ENCODE measurements at regions not wholly inside any gene's neighbourhood (a gene's known extent, or its start where the extent isn't known, plus 50 kb on each side); places are given as distances from the start of the nearest gene placed in this dataset.

DNA sequence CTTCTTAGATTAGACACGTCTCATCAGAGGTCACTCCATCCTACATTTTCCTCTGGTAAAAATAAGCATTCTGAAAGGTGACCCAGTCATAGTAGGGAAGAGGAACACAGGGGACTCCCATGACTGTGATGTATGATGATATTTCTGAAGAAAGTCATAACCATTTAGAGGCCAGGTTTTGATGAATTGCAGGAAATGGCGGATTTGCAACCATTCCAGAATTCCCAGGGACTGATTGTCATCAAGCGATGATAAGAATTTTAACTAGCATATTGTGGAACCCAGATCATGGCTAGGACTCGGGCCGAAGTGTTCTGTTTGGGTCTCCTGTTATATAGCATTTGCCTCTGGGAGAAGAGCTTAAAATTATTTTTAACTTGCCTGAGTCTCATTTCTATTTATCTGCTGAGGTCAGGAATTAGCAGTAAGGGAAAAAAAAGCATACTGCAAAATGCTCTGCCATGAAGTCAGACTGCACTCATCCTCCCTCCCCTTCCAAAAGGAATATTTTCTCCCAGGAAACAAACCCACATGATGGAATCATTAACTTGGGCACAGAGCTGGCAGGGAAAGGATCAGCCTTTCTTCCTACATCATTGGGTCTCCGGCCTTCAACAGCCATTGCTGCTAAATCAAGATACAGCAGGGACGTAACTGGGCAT lies 286.7 kb downstream of the HLX start:
- Histone ChIP-seq H3K36me3 (ENCODE audit: control insufficient read depth in 3 of 3, insufficient read depth in 2 of 3, low read depth in 1 of 3, low read length in 3 of 3) (no peaks in the 10 kb centered on the region), H3K9me3 (ENCODE audit: control insufficient read depth in 2 of 2, insufficient read depth in 1 of 2, low read depth in 1 of 2, low read length in 1 of 2) (no peaks in the 10 kb centered on the region), H3K27me3 (ENCODE audit: control insufficient read depth in 3 of 3, insufficient read depth in 3 of 3, low read length in 3 of 3) (no peaks in the 10 kb centered on the region), H3K4me1 (ENCODE audit: control insufficient read depth in 3 of 3, insufficient read depth in 2 of 3, low read depth in 1 of 3, low read length in 2 of 3) (no peaks in the 10 kb centered on the region), H3K4me3 (ENCODE audit: low read depth in 1 of 3, low read length in 3 of 3) (no peak overlapping the region), H3K27ac (ENCODE audit: low read depth in 1 of 3, low read length in 2 of 3) (no peak overlapping the region)
- DNase-seq (no peak), FAIRE-seq (no peak)
- 67 to 76% (median 68%) methylated on average over 7 of the region's 7 CpGs for WGBS, 3 donors

- 74 to 78% (median 75%) methylated on average over 4 of the region's 4 CpGs for WGBS, 3 donors
- no peak overlapping the region for H3K4me3 ChIP-seq (ENCODE audit: low read depth in 1 of 3, low read length in 3 of 3)
- H3K27me3 ChIP-seq (ENCODE audit: control insufficient read depth in 3 of 3, insufficient read depth in 3 of 3, low read length in 3 of 3): no peaks in the 10 kb centered on the region
- no peaks in the 10 kb centered on the region for H3K36me3 ChIP-seq (ENCODE audit: control insufficient read depth in 3 of 3, insufficient read depth in 2 of 3, low read depth in 1 of 3, low read length in 3 of 3)
- FAIRE-seq (no peak), DNase-seq (no peak)
- H3K9me3 ChIP-seq (ENCODE audit: control insufficient read depth in 2 of 2, insufficient read depth in 1 of 2, low read depth in 1 of 2, low read length in 1 of 2): no peaks in the 10 kb centered on the region
- H3K27ac ChIP-seq (ENCODE audit: low read depth in 1 of 3, low read length in 2 of 3): no peak overlapping the region
- H3K4me1 ChIP-seq (ENCODE audit: control insufficient read depth in 3 of 3, insufficient read depth in 2 of 3, low read depth in 1 of 3, low read length in 2 of 3): no peaks in the 10 kb centered on the region
These were observed 287.5 kb downstream of the HLX start for GRCh38 chr1:221166559-221167318.

- 48 to 58% (median 49%) methylated on average over 2 of the region's 2 CpGs for WGBS, 3 donors
- Histone ChIP-seq H3K27me3 (ENCODE audit: control insufficient read depth in 3 of 3, insufficient read depth in 3 of 3, low read length in 3 of 3) (no peaks in the 10 kb centered on the region), H3K4me3 (ENCODE audit: low read depth in 1 of 3, low read length in 3 of 3) (no peak overlapping the region), H3K36me3 (ENCODE audit: control insufficient read depth in 3 of 3, insufficient read depth in 2 of 3, low read depth in 1 of 3, low read length in 3 of 3) (no peaks in the 10 kb centered on the region), H3K9me3 (ENCODE audit: control insufficient read depth in 2 of 2, insufficient read depth in 1 of 2, low read depth in 1 of 2, low read length in 1 of 2) (no peaks in the 10 kb centered on the region), H3K27ac (ENCODE audit: low read depth in 1 of 3, low read length in 2 of 3) (no peak overlapping the region), H3K4me1 (ENCODE audit: control insufficient read depth in 3 of 3, insufficient read depth in 2 of 3, low read depth in 1 of 3, low read length in 2 of 3) (no peaks in the 10 kb centered on the region)
- no peak for FAIRE-seq
- DNase-seq: no peak
These were observed 290.2 kb downstream of the HLX start for GRCh38 chr1:221169447-221169889.

DNA sequence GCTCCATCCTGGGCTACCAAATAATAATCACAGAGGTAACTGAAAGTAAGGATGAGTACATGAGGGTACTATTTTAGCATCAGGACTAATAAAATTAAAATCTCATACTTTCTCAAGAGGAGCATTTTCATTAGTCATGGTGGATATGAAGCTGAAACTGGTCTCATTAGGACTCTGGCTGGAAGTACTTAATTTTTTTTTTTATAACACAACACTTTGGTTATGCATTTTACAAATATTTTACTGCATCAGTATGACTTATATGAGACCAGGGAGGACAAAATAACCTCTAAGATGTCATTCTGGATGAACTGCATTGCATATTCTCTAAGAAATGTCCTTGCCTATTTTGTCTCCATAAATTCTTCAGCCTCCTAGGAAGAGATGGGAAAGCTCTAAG lies 290.9 kb downstream of the HLX start:
- H3K4me1 ChIP-seq (ENCODE audit: control insufficient read depth in 3 of 3, insufficient read depth in 2 of 3, low read depth in 1 of 3, low read length in 2 of 3): no peaks in the 10 kb centered on the region
- DNase-seq (no peak), FAIRE-seq (no peak)
- H3K27ac ChIP-seq (ENCODE audit: low read depth in 1 of 3, low read length in 2 of 3): no peak overlapping the region
- H3K4me3 ChIP-seq (ENCODE audit: low read depth in 1 of 3, low read length in 3 of 3): no peak overlapping the region
- H3K36me3 ChIP-seq (ENCODE audit: control insufficient read depth in 3 of 3, insufficient read depth in 2 of 3, low read depth in 1 of 3, low read length in 3 of 3): no peaks in the 10 kb centered on the region
- no peaks in the 10 kb centered on the region for H3K27me3 ChIP-seq (ENCODE audit: control insufficient read depth in 3 of 3, insufficient read depth in 3 of 3, low read length in 3 of 3)
- no peaks in the 10 kb centered on the region for H3K9me3 ChIP-seq (ENCODE audit: control insufficient read depth in 2 of 2, insufficient read depth in 1 of 2, low read depth in 1 of 2, low read length in 1 of 2)

- H3K9me3 ChIP-seq (ENCODE audit: control insufficient read depth in 2 of 2, insufficient read depth in 1 of 2, low read depth in 1 of 2, low read length in 1 of 2): no peaks in the 10 kb centered on the region
- H3K27me3 ChIP-seq (ENCODE audit: control insufficient read depth in 3 of 3, insufficient read depth in 3 of 3, low read length in 3 of 3): no peaks in the 10 kb centered on the region
- no peaks in the 10 kb centered on the region for H3K4me1 ChIP-seq (ENCODE audit: control insufficient read depth in 3 of 3, insufficient read depth in 2 of 3, low read depth in 1 of 3, low read length in 2 of 3)
- FAIRE-seq: no peak
- WGBS, 3 donors: 43 to 75% (median 50%) methylated on average over 2 of the region's 2 CpGs
- H3K4me3 ChIP-seq (ENCODE audit: low read depth in 1 of 3, low read length in 3 of 3): no peak overlapping the region
- DNase-seq: no peak
- no peak overlapping the region for H3K27ac ChIP-seq (ENCODE audit: low read depth in 1 of 3, low read length in 2 of 3)
- no peaks in the 10 kb centered on the region for H3K36me3 ChIP-seq (ENCODE audit: control insufficient read depth in 3 of 3, insufficient read depth in 2 of 3, low read depth in 1 of 3, low read length in 3 of 3)
These were observed 292.5 kb downstream of the HLX start for GRCh38 chr1:221171768-221172167.

DNA sequence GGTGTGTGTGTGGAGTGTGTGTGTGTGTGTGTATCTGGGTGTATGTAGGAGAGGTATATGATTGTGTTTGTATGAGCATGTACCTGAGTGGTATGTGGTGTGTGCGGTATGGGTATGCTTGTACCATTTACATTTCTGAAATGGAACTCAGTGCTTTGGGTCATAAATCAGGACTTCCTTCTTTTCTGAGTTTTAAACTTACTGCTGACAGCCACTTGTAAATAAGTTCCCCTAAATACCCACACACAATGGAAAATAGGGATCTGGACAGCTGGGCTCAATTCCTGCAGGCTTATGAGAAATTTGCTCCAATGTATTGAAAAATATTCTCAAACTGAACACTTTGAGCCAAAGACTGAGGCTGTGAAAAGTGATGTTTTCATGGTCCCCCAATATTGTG lies 293.6 kb downstream of the HLX start:
- H3K27ac ChIP-seq (ENCODE audit: low read depth in 1 of 3, low read length in 2 of 3): no peak overlapping the region
- WGBS, 3 donors: 80 to 100% (median 96%) methylated on average over 1 of the region's 1 CpG
- H3K4me3 ChIP-seq (ENCODE audit: low read depth in 1 of 3, low read length in 3 of 3): no peak overlapping the region
- no peaks in the 10 kb centered on the region for H3K36me3 ChIP-seq (ENCODE audit: control insufficient read depth in 3 of 3, insufficient read depth in 2 of 3, low read depth in 1 of 3, low read length in 3 of 3)
- H3K9me3 ChIP-seq (ENCODE audit: control insufficient read depth in 2 of 2, insufficient read depth in 1 of 2, low read depth in 1 of 2, low read length in 1 of 2): no peaks in the 10 kb centered on the region
- no peak for DNase-seq
- no peaks in the 10 kb centered on the region for H3K27me3 ChIP-seq (ENCODE audit: control insufficient read depth in 3 of 3, insufficient read depth in 3 of 3, low read length in 3 of 3)
- no peaks in the 10 kb centered on the region for H3K4me1 ChIP-seq (ENCODE audit: control insufficient read depth in 3 of 3, insufficient read depth in 2 of 3, low read depth in 1 of 3, low read length in 2 of 3)
- FAIRE-seq: no peak

DNA sequence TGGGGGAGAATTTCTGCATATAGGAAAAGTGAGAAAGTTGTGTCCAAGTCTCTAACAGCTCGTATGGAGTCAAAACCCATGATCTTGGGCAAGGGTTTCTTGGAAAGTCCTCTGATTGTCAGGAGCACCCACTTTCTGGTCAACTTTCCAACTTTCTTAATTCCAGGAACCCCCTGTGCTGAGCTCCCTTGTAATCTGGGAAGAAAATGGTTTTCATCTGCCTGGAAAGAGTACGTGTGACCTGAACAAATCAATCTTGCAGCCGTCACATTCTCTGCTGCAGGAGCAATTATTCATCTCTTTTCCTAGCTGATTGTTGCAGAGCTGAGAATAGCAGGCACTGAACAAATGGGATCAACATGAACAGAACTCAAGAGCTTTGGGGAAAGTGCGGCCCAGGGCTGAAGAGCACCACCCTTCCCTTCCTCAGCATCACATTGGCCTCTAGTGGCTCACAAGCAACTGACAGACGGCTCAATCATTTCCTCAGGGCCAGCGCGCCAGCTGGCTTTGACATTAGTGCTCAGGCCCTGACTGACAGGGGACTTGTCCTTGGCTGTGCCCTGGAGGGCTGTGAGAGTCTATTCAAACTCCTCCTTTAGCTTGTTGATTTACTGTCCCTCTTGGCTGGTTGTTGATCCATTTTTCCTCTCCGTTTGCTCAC lies 295.2 kb downstream of the HLX start:
- Histone ChIP-seq H3K36me3 (ENCODE audit: control insufficient read depth in 3 of 3, insufficient read depth in 2 of 3, low read depth in 1 of 3, low read length in 3 of 3) (no peaks in the 10 kb centered on the region), H3K4me3 (ENCODE audit: low read depth in 1 of 3, low read length in 3 of 3) (no peak overlapping the region), H3K27me3 (ENCODE audit: control insufficient read depth in 3 of 3, insufficient read depth in 3 of 3, low read length in 3 of 3) (no peaks in the 10 kb centered on the region), H3K27ac (ENCODE audit: low read depth in 1 of 3, low read length in 2 of 3) (no peak overlapping the region), H3K9me3 (ENCODE audit: control insufficient read depth in 2 of 2, insufficient read depth in 1 of 2, low read depth in 1 of 2, low read length in 1 of 2) (no peaks in the 10 kb centered on the region), H3K4me1 (ENCODE audit: control insufficient read depth in 3 of 3, insufficient read depth in 2 of 3, low read depth in 1 of 3, low read length in 2 of 3) (no peaks in the 10 kb centered on the region)
- no peak for DNase-seq
- WGBS, 3 donors: 46 to 54% (median 52%) methylated on average over 8 of the region's 8 CpGs
- no peak for FAIRE-seq

- FAIRE-seq (no peak), DNase-seq (no peak)
- H3K4me3 ChIP-seq (ENCODE audit: low read depth in 1 of 3, low read length in 3 of 3): no peak overlapping the region
- H3K27me3 ChIP-seq (ENCODE audit: control insufficient read depth in 3 of 3, insufficient read depth in 3 of 3, low read length in 3 of 3): no peaks in the 10 kb centered on the region
- H3K27ac ChIP-seq (ENCODE audit: low read depth in 1 of 3, low read length in 2 of 3): no peak overlapping the region
- H3K36me3 ChIP-seq (ENCODE audit: control insufficient read depth in 3 of 3, insufficient read depth in 2 of 3, low read depth in 1 of 3, low read length in 3 of 3): no peaks in the 10 kb centered on the region
- no peaks in the 10 kb centered on the region for H3K9me3 ChIP-seq (ENCODE audit: control insufficient read depth in 2 of 2, insufficient read depth in 1 of 2, low read depth in 1 of 2, low read length in 1 of 2)
- H3K4me1 ChIP-seq (ENCODE audit: control insufficient read depth in 3 of 3, insufficient read depth in 2 of 3, low read depth in 1 of 3, low read length in 2 of 3): no peaks in the 10 kb centered on the region
- 72 to 85% (median 84%) methylated on average over 2 of the region's 2 CpGs for WGBS, 3 donors
These were observed 296.0 kb downstream of the HLX start for GRCh38 chr1:221175249-221175648.
